HCT116 (cell line): ENCODE measurements at regions not wholly inside any gene's neighbourhood (a gene's known extent, or its start where the extent isn't known, plus 50 kb on each side); places are given as distances from the start of the nearest gene placed in this dataset.

Experiments
- CBX3 ChIP-seq: IDR thresholded peaks from 2 replicates; pipeline ENCODE4 v1.6.1; 2012; ENCODE audit warnings: low read depth
- CTCF ChIP-seq, 3 experiments: fragments of 200-600 bp in 1 of 3; sonication (generic) in 1 of 3; IDR thresholded peaks in 2 of 3; conservative IDR thresholded peaks in 1 of 3; 2 replicates each; pipeline ENCODE4 v1.5.1; 2012 to 2017; ENCODE audit warnings: low read depth in 2 of 3, low read length in 2 of 3, antibody characterized with exemption in 1 of 3, borderline replicate concordance in 1 of 3, control low read depth in 1 of 3, mild to moderate bottlenecking in 1 of 3, mixed read lengths in 1 of 3, mixed run types in 1 of 3, moderate library complexity in 1 of 3; ENCODE audit not compliant: insufficient read depth in 1 of 3
- EGR1 ChIP-seq: IDR thresholded peaks from 2 replicates; pipeline ENCODE4 v1.6.1; 2012; ENCODE audit warnings: low read depth
- EZH2 ChIP-seq: fragments of 200-600 bp; sonication (generic); IDR thresholded peaks from 2 replicates; pipeline ENCODE4 v1.6.1; 2017; ENCODE audit warnings: antibody characterized with exemption, mixed run types
- POLR2A ChIP-seq: IDR thresholded peaks from 2 replicates; pipeline ENCODE4 v1.7.0; 2011; ENCODE audit warnings: borderline replicate concordance; ENCODE audit not compliant: insufficient read depth, insufficient read length; ENCODE audit errors: extremely low read depth
- REST ChIP-seq: IDR thresholded peaks from 2 replicates; pipeline ENCODE4 v1.6.1; 2012; ENCODE audit warnings: low read depth
- SP1 ChIP-seq: IDR thresholded peaks from 2 replicates; pipeline ENCODE4 v1.6.1; 2012; ENCODE audit warnings: low read depth

- TF ChIP-seq CTCF (IDR thresholded peaks at IDR 0.05 in 2 of 3, conservative IDR thresholded peaks at IDR 0.05 in 1 of 3; ENCODE audit: borderline replicate concordance in 1 of 3, insufficient read depth in 1 of 3, low read depth in 2 of 3, low read length in 2 of 3) (no peak), SP1 (no peak), EZH2 (no peak), POLR2A (no peak), EGR1 (no peak), REST (no peak), CBX3 (no peak)
Measured at GRCh38 chr5:163260961-163261360, 176.4 kb upstream of the CCNG1 start.
